ENCODE measurements at regions not wholly inside any gene's neighbourhood (a gene's known extent, or its start where the extent isn't known, plus 50 kb on each side); places are given as distances from the start of the nearest gene placed in this dataset.
"Not testable (repeated sequence)": the region's sequence is repeated elsewhere in the genome, so short reads cannot be mapped to it uniquely, and the experiment has no call there.

- Mint-ChIP-seq H3K4me3 (no peak overlapping the region), H3K4me1 (no peaks in the 10 kb centered on the region), H3K36me3 (no peaks in the 10 kb centered on the region), H3K9me3 (ENCODE audit: low read depth) (no peaks in the 10 kb centered on the region), H3K27ac (no peak overlapping the region), H3K27me3 (peaks cover 20% of the 10 kb centered on the region)
- ATAC-seq (no peak), DNase-seq (no peak)
- CTCF ChIA-PET = no interaction called here
Observed at GRCh38 chr6:16894301-16894700, 133.0 kb upstream of the ATXN1 start.

- peaks cover 11% of the 10 kb centered on the region for H3K27me3 Mint-ChIP-seq
- CTCF ChIA-PET; H3K27ac Mint-ChIP-seq; ATAC-seq; H3K9me3 Mint-ChIP-seq (ENCODE audit: low read depth); DNase-seq; H3K36me3 Mint-ChIP-seq; H3K4me1 Mint-ChIP-seq; H3K4me3 Mint-ChIP-seq: not testable (repeated sequence)
Observed at GRCh38 chr6:16891110-16891509, 129.8 kb upstream of the ATXN1 start.

- CTCF ChIA-PET = no interaction called here
- ATAC-seq = no peak
- no peak for DNase-seq
- peaks cover 30% of the 10 kb centered on the region for H3K27me3 Mint-ChIP-seq
- no peaks in the 10 kb centered on the region for H3K9me3 Mint-ChIP-seq (ENCODE audit: low read depth)
- H3K4me3 Mint-ChIP-seq = no peak overlapping the region
- H3K4me1 Mint-ChIP-seq = no peaks in the 10 kb centered on the region
- peaks cover 1% of the 10 kb centered on the region for H3K36me3 Mint-ChIP-seq
- no peak overlapping the region for H3K27ac Mint-ChIP-seq
Observed at GRCh38 chr6:16885411-16886160, 124.3 kb upstream of the ATXN1 start.

GRCh38 chr6:16884526-16884925 lies 123.3 kb upstream of the ATXN1 start:
- Mint-ChIP-seq H3K36me3 (peaks cover 1% of the 10 kb centered on the region), H3K27ac (no peak overlapping the region), H3K4me3 (no peak overlapping the region), H3K27me3 (peaks cover 35% of the 10 kb centered on the region), H3K9me3 (ENCODE audit: low read depth) (peaks cover 2% of the 10 kb centered on the region), H3K4me1 (no peaks in the 10 kb centered on the region)
- CTCF ChIA-PET = no interaction called here
- DNase-seq (no peak), ATAC-seq (no peak)

- no peak overlapping the region for H3K27ac Mint-ChIP-seq
- DNase-seq = no peak
- H3K36me3 Mint-ChIP-seq = peaks cover 1% of the 10 kb centered on the region
- H3K4me3 Mint-ChIP-seq = no peak overlapping the region
- H3K9me3 Mint-ChIP-seq (ENCODE audit: low read depth) = peaks cover 2% of the 10 kb centered on the region
- CTCF ChIA-PET = no interaction called here
- H3K4me1 Mint-ChIP-seq = no peaks in the 10 kb centered on the region
- no peak for ATAC-seq
- H3K27me3 Mint-ChIP-seq = peaks cover 35% of the 10 kb centered on the region
Observed at GRCh38 chr6:16883414-16883813, 122.2 kb upstream of the ATXN1 start.

GRCh38 chr6:16882230-16882629 lies 121.0 kb upstream of the ATXN1 start:
- Mint-ChIP-seq H3K36me3 (peaks cover 1% of the 10 kb centered on the region), H3K4me3 (no peak overlapping the region), H3K9me3 (ENCODE audit: low read depth) (peaks cover 5% of the 10 kb centered on the region), H3K4me1 (no peaks in the 10 kb centered on the region), H3K27ac (no peak overlapping the region), H3K27me3 (peaks cover 46% of the 10 kb centered on the region)
- no peak for DNase-seq
- CTCF ChIA-PET = no interaction called here
- ATAC-seq = no peak

- ATAC-seq; CTCF ChIA-PET; H3K9me3 Mint-ChIP-seq (ENCODE audit: low read depth); DNase-seq; H3K4me1 Mint-ChIP-seq; H3K27ac Mint-ChIP-seq; H3K36me3 Mint-ChIP-seq; H3K4me3 Mint-ChIP-seq: not testable (repeated sequence)
- peaks cover 56% of the 10 kb centered on the region for H3K27me3 Mint-ChIP-seq
Observed at GRCh38 chr6:16876852-16877251, 115.6 kb upstream of the ATXN1 start.

GRCh38 chr6:16876201-16876600 lies 114.9 kb upstream of the ATXN1 start:
- Mint-ChIP-seq H3K27me3 (peaks cover 50% of the 10 kb centered on the region), H3K4me3 (no peak overlapping the region)
- CTCF ChIA-PET = no interaction called here

GRCh38 chr6:16873698-16874097 lies 112.4 kb upstream of the ATXN1 start:
- ATAC-seq = no peak

More at GRCh38 chr6:16876201-16876600, 114.9 kb upstream of the ATXN1 start:
- no peak overlapping the region for H3K27ac Mint-ChIP-seq
- no peaks in the 10 kb centered on the region for H3K4me1 Mint-ChIP-seq
- H3K36me3 Mint-ChIP-seq = peaks cover 1% of the 10 kb centered on the region
- DNase-seq = no peak
- peaks cover 7% of the 10 kb centered on the region for H3K9me3 Mint-ChIP-seq (ENCODE audit: low read depth)
- ATAC-seq = no peak

GRCh38 chr6:16872543-16873235 lies 111.4 kb upstream of the ATXN1 start:
- CTCF ChIA-PET = interaction anchor here (1.4 kb wide), 1 partner anchor 36 kb away, joined by 4 read pairs; no protein-coding TSS in a partner anchor
- Mint-ChIP-seq H3K4me3 (no peak overlapping the region), H3K4me1 (no peaks in the 10 kb centered on the region), H3K27me3 (peaks cover 53% of the 10 kb centered on the region), H3K9me3 (ENCODE audit: low read depth) (peaks cover 3% of the 10 kb centered on the region), H3K27ac (no peak overlapping the region), H3K36me3 (no peaks in the 10 kb centered on the region)
- DNase-seq (no peak), ATAC-seq (no peak)

More at GRCh38 chr6:16873698-16874097, 112.4 kb upstream of the ATXN1 start:
- CTCF ChIA-PET = no interaction called here
- no peaks in the 10 kb centered on the region for H3K36me3 Mint-ChIP-seq
- H3K4me3 Mint-ChIP-seq = no peak overlapping the region
- no peak for DNase-seq
- H3K27ac Mint-ChIP-seq = no peak overlapping the region
- peaks cover 5% of the 10 kb centered on the region for H3K9me3 Mint-ChIP-seq (ENCODE audit: low read depth)
- no peaks in the 10 kb centered on the region for H3K4me1 Mint-ChIP-seq
- H3K27me3 Mint-ChIP-seq = peaks cover 51% of the 10 kb centered on the region

- CTCF ChIA-PET = no interaction called here
- no peak for DNase-seq
- Mint-ChIP-seq H3K9me3 (ENCODE audit: low read depth) (no peaks in the 10 kb centered on the region), H3K27me3 (peaks cover 45% of the 10 kb centered on the region), H3K27ac (no peak overlapping the region), H3K36me3 (no peaks in the 10 kb centered on the region), H3K4me1 (no peaks in the 10 kb centered on the region), H3K4me3 (no peak overlapping the region)
- ATAC-seq = no peak
Observed at GRCh38 chr6:16871047-16871446, 109.8 kb upstream of the ATXN1 start.

- Mint-ChIP-seq H3K9me3 (ENCODE audit: low read depth) (no peaks in the 10 kb centered on the region), H3K4me1 (no peaks in the 10 kb centered on the region), H3K27me3 (peaks cover 38% of the 10 kb centered on the region), H3K36me3 (no peaks in the 10 kb centered on the region), H3K27ac (no peak overlapping the region), H3K4me3 (no peak overlapping the region)
- CTCF ChIA-PET = no interaction called here
- DNase-seq (no peak), ATAC-seq (no peak)
Observed at GRCh38 chr6:16868968-16869367, 107.7 kb upstream of the ATXN1 start.

GRCh38 chr6:16857969-16858592 lies 96.8 kb upstream of the ATXN1 start:
- no peak overlapping the region for H3K4me3 Mint-ChIP-seq
- CTCF ChIA-PET = interaction anchor here (1.5 kb wide), 1 partner anchor 87 kb away, joined by 4 read pairs; no protein-coding TSS in a partner anchor
- H3K27me3 Mint-ChIP-seq = peaks cover 25% of the 10 kb centered on the region
- ATAC-seq (no peak), DNase-seq (no peak)
- H3K27ac Mint-ChIP-seq = no peak overlapping the region
- H3K36me3 Mint-ChIP-seq = peaks cover 3% of the 10 kb centered on the region
- peaks cover 2% of the 10 kb centered on the region for H3K9me3 Mint-ChIP-seq (ENCODE audit: low read depth)
- H3K4me1 Mint-ChIP-seq = peaks cover 12% of the 10 kb centered on the region

GRCh38 chr6:16855460-16855859 lies 94.2 kb upstream of the ATXN1 start:
- no peak overlapping the region for H3K27ac Mint-ChIP-seq
- H3K9me3 Mint-ChIP-seq (ENCODE audit: low read depth) = peaks cover 2% of the 10 kb centered on the region
- H3K4me1 Mint-ChIP-seq = peaks cover 26% of the 10 kb centered on the region
- ATAC-seq = no peak
- H3K4me3 Mint-ChIP-seq = no peak overlapping the region
- H3K36me3 Mint-ChIP-seq = peaks cover 3% of the 10 kb centered on the region
- CTCF ChIA-PET = no interaction called here
- no peak for DNase-seq
- H3K27me3 Mint-ChIP-seq = peaks cover 40% of the 10 kb centered on the region
